HG03095 (cell line): ENCODE measurements at regions not wholly inside any gene's neighbourhood (a gene's known extent, or its start where the extent isn't known, plus 50 kb on each side); places are given as distances from the start of the nearest gene placed in this dataset.

Experiments
- ATAC-seq: cut with Tn5 transposase; IDR thresholded peaks from one replicate; pipeline ENCODE4 v1.9.1; 2021; ENCODE audit warnings: moderate library complexity; ENCODE audit not compliant: unreplicated experiment

GRCh38 chr10:3850999-3851937 lies 66.3 kb upstream of the KLF6 start:
- ATAC-seq, result peak; percentile 37

DNA sequence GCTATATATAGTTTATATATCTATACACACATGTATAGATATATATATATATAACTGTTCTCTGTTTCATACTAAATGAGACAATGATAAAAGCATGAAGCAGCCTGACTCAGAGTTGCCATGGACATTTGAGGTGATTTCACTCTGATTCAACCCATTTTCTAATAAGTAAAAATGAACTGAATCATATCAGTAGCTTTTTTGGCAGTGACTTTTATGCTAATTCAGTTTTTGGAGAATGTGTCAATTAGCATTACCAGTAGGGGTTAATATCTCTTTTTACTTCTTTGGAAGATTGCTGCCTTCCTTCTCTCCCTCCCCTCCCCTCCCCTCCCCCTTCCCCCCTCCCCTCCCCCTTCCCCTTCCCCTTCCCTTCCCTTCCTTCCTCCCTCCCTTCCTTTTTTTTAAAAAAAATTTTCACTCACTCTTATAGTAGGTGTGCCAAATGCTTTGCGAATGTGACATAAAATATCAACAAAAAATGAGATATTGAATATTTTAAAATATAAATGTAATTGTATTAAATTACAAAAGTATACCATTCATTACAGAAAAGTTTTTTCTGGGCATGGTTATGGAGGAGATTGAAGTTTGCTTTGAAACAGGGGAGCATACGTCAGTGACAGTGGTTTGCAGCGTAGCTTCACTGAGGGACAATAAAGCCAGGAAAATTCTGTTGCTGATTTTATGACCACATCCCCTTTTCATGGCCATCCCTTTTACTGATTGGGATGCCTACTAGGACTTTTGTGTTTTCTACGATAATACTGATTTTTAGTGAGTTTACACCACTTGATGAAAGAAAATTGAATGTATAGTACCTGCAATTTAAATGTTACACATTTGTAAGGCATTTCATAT lies 64.0 kb upstream of the KLF6 start:
- ATAC-seq, result no peak

DNA sequence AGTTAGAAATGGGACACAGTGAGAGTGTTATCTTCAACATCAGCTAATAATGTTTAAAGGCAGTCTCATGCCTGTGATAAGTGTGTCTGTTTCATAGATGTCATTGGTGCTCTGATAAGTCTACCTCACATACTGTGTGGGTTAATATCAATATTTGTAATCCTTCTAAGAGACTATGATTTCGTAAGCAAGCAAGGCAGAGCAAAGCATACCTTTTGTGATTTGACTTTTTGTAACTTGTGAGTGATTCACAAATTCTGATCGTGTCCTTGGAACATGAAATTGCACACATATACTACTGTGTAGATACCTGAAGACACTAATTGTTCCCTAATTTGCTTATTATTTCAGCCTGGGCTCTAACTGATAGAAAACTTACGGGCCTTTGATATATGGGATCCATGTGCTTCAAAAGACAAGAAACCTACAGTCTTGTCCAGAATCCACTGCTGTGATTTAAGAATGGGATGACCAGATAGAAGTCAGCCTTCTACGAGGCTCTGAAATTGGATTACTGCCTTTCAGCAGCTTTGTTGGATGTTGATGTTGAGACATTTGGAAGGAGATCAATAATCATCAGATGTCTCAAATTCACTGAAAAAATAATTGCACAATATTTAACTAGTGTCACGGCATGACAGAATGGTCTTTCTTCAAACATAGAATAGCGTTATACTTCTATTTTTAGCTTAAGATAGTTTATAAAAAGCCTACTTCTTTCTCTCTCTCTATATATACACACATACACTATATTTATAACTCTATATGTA lies 63.2 kb upstream of the KLF6 start:
- no peak for ATAC-seq

GRCh38 chr10:3846736-3847135 lies 61.7 kb upstream of the KLF6 start:
- no peak for ATAC-seq

- no peak for ATAC-seq
Measured at GRCh38 chr10:3844491-3845025, 59.5 kb upstream of the KLF6 start.

- ATAC-seq, result no peak
Measured at GRCh38 chr10:3838460-3839437, 53.7 kb upstream of the KLF6 start.

DNA sequence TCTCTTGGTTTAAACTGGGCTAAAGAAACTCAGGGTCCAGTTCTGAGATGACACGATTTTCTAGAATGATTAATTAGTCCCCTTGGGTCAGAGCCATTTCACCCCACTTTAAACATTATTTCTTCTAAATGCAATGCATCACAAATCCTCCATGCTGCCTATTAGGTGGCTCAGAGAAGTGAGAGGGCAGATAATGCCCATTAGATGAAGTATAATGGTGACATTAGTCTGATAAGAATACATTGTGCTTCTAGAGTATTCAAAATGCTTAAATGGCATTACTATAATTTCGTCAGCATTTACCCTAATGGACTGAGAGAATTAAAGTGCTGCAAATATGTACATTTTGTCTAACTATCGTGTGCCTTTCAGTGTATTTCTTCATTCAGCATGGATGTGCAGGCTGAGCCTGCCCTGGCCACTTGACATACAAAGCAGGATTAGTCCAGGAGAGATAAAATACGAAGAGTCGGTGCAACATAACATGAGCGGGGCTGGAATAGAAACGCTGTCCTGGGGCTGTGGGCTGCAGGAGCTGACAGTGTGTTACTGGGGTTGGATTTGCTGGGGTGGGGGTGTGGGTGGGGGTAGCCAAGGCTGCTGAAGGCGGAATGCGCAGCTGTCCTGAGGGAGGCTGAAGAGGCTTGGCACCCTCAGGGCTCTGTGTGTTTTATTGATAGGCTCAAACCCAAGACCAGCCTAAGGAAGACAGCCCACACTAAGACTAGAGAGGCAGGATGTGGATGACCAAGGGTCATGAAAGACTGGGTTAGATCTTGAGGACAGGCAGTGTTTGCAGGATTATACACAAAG lies 52.8 kb upstream of the KLF6 start:
- ATAC-seq, result no peak

GRCh38 chr10:3836222-3836820 lies 51.3 kb upstream of the KLF6 start:
- peak; percentile 70 for ATAC-seq

- peak; percentile 38 for ATAC-seq
Measured at GRCh38 chr10:3835770-3836169, 50.8 kb upstream of the KLF6 start.

GRCh38 chr10:3834947-3835346 lies 49.9 kb upstream of the KLF6 start:
- no peak for ATAC-seq
